DMS153 (cell line): ENCODE measurements at regions not wholly inside any gene's neighbourhood (a gene's known extent, or its start where the extent isn't known, plus 50 kb on each side); places are given as distances from the start of the nearest gene placed in this dataset.
"Not testable (repeated sequence)": the region's sequence is repeated elsewhere in the genome, so short reads cannot be mapped to it uniquely, and the experiment has no call there.

ENCODE experiments used
- DNase-seq: peaks from one replicate; lab custom pipeline; 2025; lab: John Stamatoyannopoulos, UW

- DNase-seq = no peak
Observed at GRCh38 chr6:137709424-137710236, 157.4 kb upstream of the TNFAIP3 start.

GRCh38 chr6:137711972-137712371 lies 155.1 kb upstream of the TNFAIP3 start:
- DNase-seq = no peak

GRCh38 chr6:137712587-137712986 lies 154.5 kb upstream of the TNFAIP3 start:
- DNase-seq = no peak

GRCh38 chr6:137715589-137716045 lies 151.4 kb upstream of the TNFAIP3 start:
- no peak for DNase-seq

- peak; percentile 98 for DNase-seq
Observed at GRCh38 chr6:137717074-137718073, 149.7 kb upstream of the TNFAIP3 start.

- not testable (repeated sequence) for DNase-seq
Observed at GRCh38 chr6:137718903-137719302, 148.2 kb upstream of the TNFAIP3 start.

GRCh38 chr6:137722749-137723272 lies 144.2 kb upstream of the TNFAIP3 start:
- DNase-seq = no peak

GRCh38 chr6:137723273-137724017 lies 143.6 kb upstream of the TNFAIP3 start:
- peak; percentile 36 for DNase-seq

GRCh38 chr6:137724018-137724403 lies 143.0 kb upstream of the TNFAIP3 start:
- peak; percentile 34 for DNase-seq

- DNase-seq = no peak
Observed at GRCh38 chr6:137724495-137725211, 142.4 kb upstream of the TNFAIP3 start.

GRCh38 chr6:137725949-137726348 lies 141.1 kb upstream of the TNFAIP3 start:
- DNase-seq = no peak

GRCh38 chr6:137726582-137726981 lies 140.5 kb upstream of the TNFAIP3 start:
- DNase-seq = no peak

GRCh38 chr6:137727216-137727765 lies 139.8 kb upstream of the TNFAIP3 start:
- no peak for DNase-seq

GRCh38 chr6:137728386-137729349 lies 138.4 kb upstream of the TNFAIP3 start:
- DNase-seq = no peak

- no peak for DNase-seq
Observed at GRCh38 chr6:137729866-137730629, 137.0 kb upstream of the TNFAIP3 start.

GRCh38 chr6:137731600-137731959 lies 135.5 kb upstream of the TNFAIP3 start:
- no peak for DNase-seq

GRCh38 chr6:137731960-137732616 lies 135.0 kb upstream of the TNFAIP3 start:
- no peak for DNase-seq

- no peak for DNase-seq
Observed at GRCh38 chr6:137733372-137733771, 133.7 kb upstream of the TNFAIP3 start.
